DMS53 treated with DMSO at 0.1 percent for 48 hours (cell line): ENCODE measurements at regions not wholly inside any gene's neighbourhood (a gene's known extent, or its start where the extent isn't known, plus 50 kb on each side); places are given as distances from the start of the nearest gene placed in this dataset.

Experiments
- DNase-seq: peaks from one replicate; lab custom pipeline; 2025; ENCODE audit not compliant: unreplicated experiment; lab: John Stamatoyannopoulos, UW

DNA sequence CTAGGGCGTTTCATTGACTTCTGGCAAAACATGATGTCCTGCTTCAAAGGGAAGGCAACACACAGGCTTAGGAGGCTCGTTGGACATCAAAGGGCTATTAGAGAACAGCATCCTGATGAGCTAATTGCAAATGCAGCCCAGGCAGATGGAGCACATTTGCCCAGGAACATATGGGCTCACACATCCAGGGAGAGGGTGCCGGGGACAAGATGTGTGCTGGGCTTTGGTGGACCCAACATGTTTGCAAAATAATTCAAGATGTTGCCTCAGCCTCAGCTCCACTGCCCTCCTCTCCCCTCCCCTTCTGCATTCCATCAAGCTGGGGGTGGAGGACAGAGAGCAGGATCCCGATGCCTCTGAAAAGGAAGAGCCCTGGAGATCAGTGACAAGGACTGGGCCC is 217.1 kb upstream of the ZMIZ1 start:
- no peak for DNase-seq

DNA sequence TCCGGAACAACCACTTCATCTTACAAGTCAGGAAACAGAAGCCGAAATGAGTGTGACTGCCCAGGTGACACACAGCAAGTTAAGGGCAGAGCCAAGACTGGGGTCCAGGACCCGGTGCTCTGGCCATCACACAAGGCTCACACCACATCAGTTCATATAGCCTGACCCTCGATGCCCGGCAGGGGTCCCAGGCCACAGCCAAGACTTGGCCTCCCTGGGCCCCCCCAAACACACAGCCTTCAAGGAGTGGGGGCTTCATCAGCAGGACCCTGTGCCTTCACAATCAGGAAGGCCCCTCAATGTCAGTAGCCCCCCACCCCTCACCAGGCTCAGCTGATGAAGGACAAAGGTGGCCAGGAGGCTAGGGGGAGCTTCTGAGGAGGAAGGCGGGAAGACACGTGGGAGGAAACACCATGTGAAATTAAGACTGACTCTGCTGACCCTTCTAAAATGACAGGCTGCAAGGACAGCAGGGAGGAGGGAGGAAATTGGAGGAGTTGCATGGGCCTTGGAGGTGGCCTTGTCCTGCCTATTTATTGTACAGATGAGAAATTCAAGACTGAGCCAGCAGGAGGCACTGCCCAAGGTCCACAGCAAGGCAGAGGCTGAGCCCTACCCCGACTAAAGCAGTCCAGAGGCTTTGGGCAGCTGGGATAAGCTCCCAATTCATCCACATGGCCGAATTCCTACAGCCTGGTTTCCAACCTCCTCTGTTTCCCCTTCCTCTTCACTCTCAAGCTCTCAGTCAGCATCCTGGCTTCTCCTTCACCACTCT is 216.1 kb upstream of the ZMIZ1 start:
- DNase-seq = no peak

DNA sequence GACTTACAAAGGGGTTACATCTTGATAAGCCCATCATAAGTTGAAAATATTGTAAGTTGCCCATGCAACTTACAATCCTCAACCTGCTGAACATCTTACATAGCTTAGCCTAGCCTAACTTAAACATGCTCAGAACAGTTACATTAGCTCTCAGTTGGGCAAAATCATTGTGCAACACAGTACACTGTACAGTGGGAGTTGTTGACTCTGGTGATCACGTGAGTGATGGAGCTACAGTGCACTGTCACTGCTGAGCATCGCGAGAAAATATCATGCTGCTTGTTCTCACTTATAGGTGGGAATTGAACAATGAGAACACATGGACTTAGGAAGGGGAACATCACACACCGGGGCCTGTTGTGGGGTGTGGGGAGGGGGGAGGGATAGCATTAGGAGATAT is 214.9 kb upstream of the ZMIZ1 start:
- no peak for DNase-seq

GRCh38 chr10:78856421-78856820 is 212.3 kb upstream of the ZMIZ1 start:
- DNase-seq = no peak

GRCh38 chr10:78857193-78857592 is 211.6 kb upstream of the ZMIZ1 start:
- DNase-seq = no peak

DNA sequence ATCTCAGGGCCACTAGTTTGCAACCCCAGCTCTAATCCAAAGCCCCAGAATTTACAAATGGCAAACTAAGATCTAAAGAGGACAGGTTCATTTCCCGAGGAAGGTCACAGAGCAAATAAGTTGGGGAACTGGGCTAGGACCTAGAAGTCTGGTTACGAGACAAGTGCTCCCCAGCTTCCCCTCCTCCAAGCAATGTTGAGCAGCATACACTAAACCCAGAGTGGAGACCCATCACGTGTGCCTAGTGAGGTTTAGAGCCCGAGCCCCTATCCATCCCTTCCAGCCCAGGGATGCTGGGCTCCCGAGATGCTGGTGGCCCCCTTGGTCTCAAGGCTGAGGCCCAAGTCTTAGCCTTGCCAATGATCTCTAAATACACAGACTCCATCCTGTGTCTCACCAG is 209.5 kb upstream of the ZMIZ1 start:
- DNase-seq = no peak

GRCh38 chr10:78859769-78860168 is 209.0 kb upstream of the ZMIZ1 start:
- no peak for DNase-seq

DNA sequence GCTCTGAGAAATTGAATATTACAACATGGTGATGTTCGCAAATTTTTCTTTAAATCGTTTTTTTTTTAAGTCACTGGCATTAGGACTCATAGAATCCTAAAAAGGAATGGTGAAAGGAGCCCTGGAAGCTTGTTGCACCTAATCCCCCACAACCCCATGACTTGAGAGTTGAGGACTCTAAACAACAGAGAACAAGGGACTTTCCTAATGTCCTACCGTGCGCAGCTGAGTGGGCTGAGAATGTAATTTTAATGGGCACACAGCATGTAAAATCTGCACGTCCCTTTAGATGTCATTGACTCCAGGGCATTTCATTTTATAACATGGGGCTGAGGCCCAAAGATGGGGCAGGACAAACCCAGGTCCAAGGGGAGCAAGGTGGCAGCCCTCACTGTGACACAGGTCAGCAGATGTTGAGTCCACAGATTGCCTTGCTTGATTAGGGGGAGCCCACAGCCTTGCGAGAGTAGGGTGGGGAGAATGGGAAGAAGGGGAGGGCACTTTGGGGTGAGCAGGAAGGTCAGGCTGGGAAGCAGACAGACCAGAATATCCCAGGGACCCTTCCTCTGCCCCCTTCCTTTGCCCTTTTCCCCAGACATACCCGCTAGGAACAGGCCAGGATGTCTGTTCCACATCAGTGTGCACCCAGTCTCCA is 208.4 kb upstream of the ZMIZ1 start:
- no peak for DNase-seq

DNA sequence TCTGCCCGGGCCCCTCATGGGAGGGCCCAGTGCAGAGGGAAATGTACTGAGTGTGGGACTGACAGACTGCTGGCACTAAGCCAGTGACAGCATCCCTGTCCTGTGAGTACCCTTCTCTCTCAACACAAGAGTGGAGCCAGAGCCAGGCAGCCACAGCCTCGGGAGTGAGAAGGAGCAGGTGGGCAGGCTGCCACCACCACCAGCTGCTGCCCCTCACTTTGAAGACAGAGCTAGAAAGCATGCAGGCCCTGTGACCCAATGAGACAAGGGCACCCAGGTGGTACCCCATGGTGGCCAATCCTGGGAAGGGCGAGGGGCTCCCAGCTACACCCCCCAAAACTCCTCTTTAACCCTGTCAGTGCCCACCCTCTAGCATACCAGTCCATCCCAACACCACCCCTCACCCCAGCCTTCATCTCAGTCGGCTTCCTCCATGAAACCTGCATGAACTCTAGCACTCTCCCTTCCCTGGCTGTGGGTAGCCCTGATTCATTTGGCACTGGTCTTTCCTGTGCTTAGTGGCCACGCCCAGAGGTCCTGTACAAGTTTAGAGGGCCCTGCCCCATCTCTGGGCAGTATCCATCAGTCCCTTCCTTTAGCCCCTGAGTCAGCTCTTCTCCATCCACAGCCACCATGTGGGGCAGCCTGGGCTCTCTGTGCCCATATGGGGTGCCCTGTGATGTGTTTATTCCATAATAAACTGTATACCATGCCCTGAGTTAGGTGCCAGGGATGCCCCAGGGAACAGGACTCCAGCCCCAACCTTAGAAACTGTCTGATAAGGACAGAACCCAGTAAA is 207.0 kb upstream of the ZMIZ1 start:
- DNase-seq = no peak

- DNase-seq = no peak
These were observed 206.5 kb upstream of the ZMIZ1 start for GRCh38 chr10:78862328-78862640.

- no peak for DNase-seq
These were observed 205.4 kb upstream of the ZMIZ1 start for GRCh38 chr10:78863140-78863905.

DNA sequence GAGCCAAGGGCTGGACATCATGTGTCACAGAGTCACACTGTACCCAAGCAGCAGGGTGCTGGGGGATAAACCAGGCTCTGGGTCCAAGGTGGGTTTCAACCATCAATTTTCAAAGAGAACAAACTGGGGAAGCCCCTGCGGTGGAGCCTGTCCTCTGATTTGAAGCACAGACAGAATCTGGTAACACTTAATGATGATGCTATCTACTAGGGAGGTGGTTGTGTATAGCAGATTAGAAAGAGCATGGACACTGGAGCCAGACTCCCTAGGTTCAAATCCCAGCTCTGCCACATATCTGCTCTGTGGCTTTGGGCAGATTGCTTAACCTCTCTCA is 204.9 kb upstream of the ZMIZ1 start:
- no peak for DNase-seq

DNA sequence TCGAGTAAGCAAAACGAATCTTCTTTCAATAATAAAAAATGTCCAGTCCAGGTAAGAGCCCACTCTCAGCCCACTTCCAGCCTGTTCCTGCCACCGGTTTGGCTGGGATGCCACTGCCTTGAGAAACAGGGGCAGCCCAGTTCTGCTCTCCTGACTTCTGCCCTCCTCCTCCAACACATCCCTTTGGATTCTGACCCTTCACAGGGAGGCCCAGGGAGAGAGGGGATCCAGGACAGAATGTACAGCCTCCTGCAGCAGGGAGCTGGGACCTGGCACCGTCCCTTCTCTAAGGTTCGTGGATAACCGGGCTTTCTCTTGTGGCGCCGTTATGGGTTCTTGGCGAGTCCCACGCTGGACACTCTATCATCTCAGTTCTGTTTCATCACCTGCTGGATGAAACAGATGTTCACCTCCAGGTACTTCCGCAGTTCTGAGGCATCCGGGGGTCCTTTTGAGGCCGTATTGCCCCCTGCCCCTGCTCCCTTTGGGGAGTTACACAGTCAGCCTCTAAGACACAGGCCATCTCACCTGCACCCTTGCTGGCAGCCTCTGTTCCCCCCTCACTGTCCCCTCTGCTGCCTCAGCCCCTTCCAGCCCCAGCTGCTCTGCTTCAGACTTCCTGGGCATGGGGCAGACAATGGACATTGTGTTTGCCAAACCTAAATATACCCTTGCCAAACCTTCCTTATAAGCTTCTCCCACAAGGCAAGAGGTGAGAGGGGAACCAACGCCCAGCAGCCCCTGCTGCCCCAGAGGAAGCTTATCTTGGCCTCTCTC is 203.8 kb upstream of the ZMIZ1 start:
- DNase-seq = no peak

DNA sequence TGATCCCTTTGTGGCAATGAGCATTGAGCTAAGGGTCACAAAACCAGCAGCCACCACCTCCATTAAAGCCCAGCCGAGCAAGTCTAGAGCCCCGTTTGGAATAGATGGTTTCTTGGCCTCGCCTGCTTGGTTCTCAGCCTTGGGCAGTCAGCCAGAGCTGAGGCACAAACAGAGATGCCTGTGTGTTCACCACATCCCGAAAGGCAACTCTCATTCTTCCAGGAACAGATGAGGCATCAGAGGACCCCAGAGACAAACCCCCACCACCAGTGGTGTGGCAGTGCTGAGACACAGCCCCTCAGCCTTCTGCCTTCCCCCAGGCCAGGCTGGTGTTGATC is 203.3 kb upstream of the ZMIZ1 start:
- DNase-seq = no peak

- no peak for DNase-seq
These were observed 202.6 kb upstream of the ZMIZ1 start for GRCh38 chr10:78865931-78866717.

- DNase-seq = no peak
These were observed 201.8 kb upstream of the ZMIZ1 start for GRCh38 chr10:78866731-78867554.

DNA sequence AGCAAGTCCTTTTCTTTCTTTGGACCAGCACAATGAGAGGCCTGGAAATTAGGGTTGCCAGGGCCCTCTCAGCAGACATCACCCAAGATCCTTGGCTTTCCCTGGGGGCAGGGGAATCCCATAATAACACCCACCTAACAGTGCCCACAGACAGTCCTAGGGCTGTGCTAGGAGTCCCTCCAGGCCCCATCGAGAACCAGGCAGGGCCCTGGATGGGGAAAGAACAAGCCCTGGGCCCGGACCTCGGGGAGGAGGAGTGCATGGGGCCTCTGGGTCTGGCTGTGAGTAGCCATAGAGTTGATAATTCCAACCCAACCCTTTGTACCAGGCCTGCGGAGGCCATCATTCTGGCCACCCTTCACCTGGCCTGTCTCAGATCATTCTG is 201.2 kb upstream of the ZMIZ1 start:
- DNase-seq = no peak

DNA sequence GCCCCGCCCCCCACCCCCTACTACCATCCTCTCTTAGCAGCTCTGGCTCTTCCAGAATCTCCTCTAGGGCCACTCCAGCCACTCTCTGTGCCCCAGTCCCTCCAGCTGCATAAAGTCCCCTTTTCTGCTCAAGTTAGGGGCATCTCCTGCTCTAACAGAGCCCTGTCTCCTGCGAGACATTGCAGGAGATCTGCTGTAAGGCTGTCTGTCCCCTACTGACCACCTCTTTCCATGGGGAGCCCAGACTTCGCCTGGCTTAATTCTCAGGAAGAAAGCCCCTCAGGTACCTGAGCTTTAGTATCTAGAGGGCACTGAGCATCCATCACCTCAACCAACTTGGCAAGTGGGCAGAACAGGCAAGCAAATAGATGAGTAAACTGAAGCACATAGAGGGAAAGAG is 200.7 kb upstream of the ZMIZ1 start:
- DNase-seq = no peak

- DNase-seq = no peak
These were observed 200.3 kb upstream of the ZMIZ1 start for GRCh38 chr10:78868456-78868855.
